Neural progenitor cell (in vitro differentiated cells): ENCODE measurements at regions not wholly inside any gene's neighbourhood (a gene's known extent, or its start where the extent isn't known, plus 50 kb on each side); places are given as distances from the start of the nearest gene placed in this dataset.
"Not testable (repeated sequence)": the region's sequence is repeated elsewhere in the genome, so short reads cannot be mapped to it uniquely, and the experiment has no call there.

ENCODE experiments used
- DNase-seq: peaks from one replicate; pipeline ENCODE4 v3.0.0-alpha.2; 2016; ENCODE audit warnings: low spot score
- H2AFZ ChIP-seq: fragments of 200-600 bp; sonication (generic); replicated peaks from 2 replicates; pipeline ENCODE4 v1.6.1; 2016; ENCODE audit warnings: antibody characterized with exemption
- H3F3A ChIP-seq: fragments of 200-600 bp; sonication (generic); 2 replicates; pipeline ENCODE4 v1.6.1; 2016; ENCODE audit warnings: antibody characterized with exemption, low read depth
- H3K27ac ChIP-seq: fragments of 200-600 bp; sonication (generic); 2 replicates; pipeline ENCODE4 v1.5.1; 2016; ENCODE audit warnings: mild to moderate bottlenecking
- H3K27me3 ChIP-seq: fragments of 200-600 bp; sonication (generic); 2 replicates; pipeline ENCODE4 v1.6.1; 2016; ENCODE audit warnings: mild to moderate bottlenecking, moderate library complexity
- H3K36me3 ChIP-seq: fragments of 200-600 bp; sonication (generic); 2 replicates; pipeline ENCODE4 v1.5.1; 2016
- H3K4me1 ChIP-seq: fragments of 200-600 bp; sonication (generic); 2 replicates; pipeline ENCODE4 v1.6.1; 2016; ENCODE audit warnings: mixed run types
- H3K4me2 ChIP-seq: fragments of 200-600 bp; sonication (generic); 2 replicates; pipeline ENCODE4 v1.6.1; 2016
- H3K4me3 ChIP-seq: fragments of 200-600 bp; sonication (generic); 2 replicates; pipeline ENCODE4 v1.5.1; 2016
- H3K79me2 ChIP-seq: fragments of 200-600 bp; sonication (generic); 2 replicates; pipeline ENCODE4 v1.6.1; 2016; ENCODE audit warnings: low read depth
- H3K9ac ChIP-seq: fragments of 200-600 bp; sonication (generic); 2 replicates; pipeline ENCODE4 v1.6.1; 2016
- H3K9me3 ChIP-seq: fragments of 200-600 bp; sonication (generic); 2 replicates; pipeline ENCODE4 v1.5.1; 2016; ENCODE audit warnings: low read depth
- H4K20me1 ChIP-seq: fragments of 200-600 bp; sonication (generic); 2 replicates; pipeline ENCODE4 v1.6.1; 2016; ENCODE audit warnings: low read depth
- H3K27ac Mint-ChIP-seq: 3 replicates; pipeline ENCODE4 v1.8.0; 2021; ENCODE audit warnings: mixed read lengths
- H3K27me3 Mint-ChIP-seq: 2 replicates; pipeline ENCODE4 v1.8.0; 2022; ENCODE audit warnings: low read depth, mild to moderate bottlenecking, inconsistent platforms, moderate library complexity, mixed read lengths; ENCODE audit not compliant: insufficient read depth
- H3K36me3 Mint-ChIP-seq: 3 replicates; pipeline ENCODE4 v1.8.0; 2021; ENCODE audit warnings: mixed read lengths
- H3K4me1 Mint-ChIP-seq: 3 replicates; pipeline ENCODE4 v1.8.0; 2021; ENCODE audit warnings: mixed read lengths
- H3K4me3 Mint-ChIP-seq: 3 replicates; pipeline ENCODE4 v1.8.0; 2021; ENCODE audit warnings: mild to moderate bottlenecking, moderate library complexity, mixed read lengths
- H3K9me3 Mint-ChIP-seq: 3 replicates; pipeline ENCODE4 v1.8.0; 2020; ENCODE audit warnings: mixed read lengths
- EZH2 ChIP-seq: fragments of 200-600 bp; sonication (generic); IDR thresholded peaks from 2 replicates; pipeline ENCODE4 v1.6.1; 2017; ENCODE audit warnings: antibody characterized with exemption, mild to moderate bottlenecking, moderate library complexity
- EZH2phosphoT487 ChIP-seq: fragments of 200-600 bp; sonication (generic); IDR thresholded peaks from 2 replicates; pipeline ENCODE4 v1.6.1; 2017; ENCODE audit warnings: antibody characterized with exemption
- TF ChIP-seq, protein P1 (sequence below): fragments of 200-600 bp; sonication (generic); IDR thresholded peaks from 2 replicates; pipeline ENCODE4 v1.5.1; 2017; ENCODE audit warnings: antibody characterized with exemption, mild to moderate bottlenecking

DNA sequence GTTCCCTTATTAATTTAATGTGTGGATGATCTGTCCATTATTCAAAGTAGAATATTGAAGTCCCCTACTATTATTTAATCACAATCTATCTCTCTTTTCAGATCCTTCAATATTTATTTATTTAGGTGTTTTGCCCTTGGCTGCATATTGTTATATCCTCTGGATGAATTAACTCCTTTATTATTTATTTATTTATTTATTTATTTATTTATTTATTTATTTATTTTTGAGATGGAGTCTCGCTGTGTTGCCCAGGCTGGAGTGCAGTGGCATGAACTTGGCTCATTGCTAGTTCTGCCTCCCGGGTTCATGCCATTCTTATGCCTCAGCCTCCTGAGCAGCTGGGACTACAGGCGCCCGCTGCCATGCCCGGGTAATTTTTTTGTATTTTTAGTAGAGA lies 776.6 kb upstream of the NXPH2 start:
- Mint-ChIP-seq H3K27ac (no peak overlapping the region), H3K9me3 (no peaks in the 10 kb centered on the region), H3K27me3 (no peaks in the 10 kb centered on the region), H3K4me3 (no peak overlapping the region), H3K36me3 (no peaks in the 10 kb centered on the region), H3K4me1 (no peaks in the 10 kb centered on the region)
- no peak for TF ChIP-seq EZH2phosphoT487
- TF ChIP-seq, protein P1, sequence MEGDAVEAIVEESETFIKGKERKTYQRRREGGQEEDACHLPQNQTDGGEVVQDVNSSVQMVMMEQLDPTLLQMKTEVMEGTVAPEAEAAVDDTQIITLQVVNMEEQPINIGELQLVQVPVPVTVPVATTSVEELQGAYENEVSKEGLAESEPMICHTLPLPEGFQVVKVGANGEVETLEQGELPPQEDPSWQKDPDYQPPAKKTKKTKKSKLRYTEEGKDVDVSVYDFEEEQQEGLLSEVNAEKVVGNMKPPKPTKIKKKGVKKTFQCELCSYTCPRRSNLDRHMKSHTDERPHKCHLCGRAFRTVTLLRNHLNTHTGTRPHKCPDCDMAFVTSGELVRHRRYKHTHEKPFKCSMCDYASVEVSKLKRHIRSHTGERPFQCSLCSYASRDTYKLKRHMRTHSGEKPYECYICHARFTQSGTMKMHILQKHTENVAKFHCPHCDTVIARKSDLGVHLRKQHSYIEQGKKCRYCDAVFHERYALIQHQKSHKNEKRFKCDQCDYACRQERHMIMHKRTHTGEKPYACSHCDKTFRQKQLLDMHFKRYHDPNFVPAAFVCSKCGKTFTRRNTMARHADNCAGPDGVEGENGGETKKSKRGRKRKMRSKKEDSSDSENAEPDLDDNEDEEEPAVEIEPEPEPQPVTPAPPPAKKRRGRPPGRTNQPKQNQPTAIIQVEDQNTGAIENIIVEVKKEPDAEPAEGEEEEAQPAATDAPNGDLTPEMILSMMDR, result no peak
- Histone ChIP-seq H3K4me3 (no peak overlapping the region), H3K9me3 (no peaks in the 10 kb centered on the region), H4K20me1 (no peaks in the 10 kb centered on the region), H3K36me3 (no peaks in the 10 kb centered on the region), H3K79me2 (no peaks in the 10 kb centered on the region), H3K4me1 (no peaks in the 10 kb centered on the region), H3K4me2 (no peak overlapping the region), H3F3A (no peaks in the 10 kb centered on the region), H3K27me3 (no peaks in the 10 kb centered on the region), H2AFZ (no peak overlapping the region), H3K27ac (no peak overlapping the region), H3K9ac (no peak overlapping the region)
- DNase-seq, result no peak

DNA sequence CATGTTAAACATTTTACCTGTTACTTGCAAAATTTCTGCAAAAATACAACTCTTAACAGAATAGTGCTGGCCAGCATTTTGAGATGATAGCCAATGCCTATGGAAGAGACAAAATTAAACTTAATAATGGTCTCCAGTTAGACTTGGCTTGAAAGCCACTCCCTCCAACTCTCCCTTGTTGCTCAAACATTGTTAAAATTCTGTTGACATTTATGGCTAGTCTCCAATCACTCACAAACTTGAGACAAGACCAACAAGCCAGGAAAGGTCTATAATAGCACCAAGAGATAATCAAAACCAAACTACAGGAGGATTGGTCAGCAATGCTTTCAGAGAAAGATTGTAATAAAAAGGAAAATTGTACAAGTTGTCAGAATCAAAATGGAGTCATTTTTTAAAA lies 770.7 kb upstream of the NXPH2 start:
- Histone ChIP-seq H3K27me3 (no peaks in the 10 kb centered on the region), H3F3A (no peaks in the 10 kb centered on the region), H3K9ac (no peak overlapping the region), H3K79me2 (no peaks in the 10 kb centered on the region), H3K4me2 (no peak overlapping the region), H2AFZ (no peak overlapping the region), H3K4me1 (no peaks in the 10 kb centered on the region), H3K36me3 (no peaks in the 10 kb centered on the region), H4K20me1 (no peaks in the 10 kb centered on the region), H3K27ac (no peak overlapping the region), H3K4me3 (no peak overlapping the region), H3K9me3 (no peaks in the 10 kb centered on the region)
- H3K36me3 Mint-ChIP-seq, result no peaks in the 10 kb centered on the region
- no peak overlapping the region for H3K4me3 Mint-ChIP-seq
- TF ChIP-seq EZH2 (no peak), EZH2phosphoT487 (no peak)
- TF ChIP-seq, protein P1, result no peak
- no peaks in the 10 kb centered on the region for H3K4me1 Mint-ChIP-seq
- DNase-seq, result no peak
- H3K27me3 Mint-ChIP-seq, result no peaks in the 10 kb centered on the region
- peaks cover 4% of the 10 kb centered on the region for H3K9me3 Mint-ChIP-seq
- H3K27ac Mint-ChIP-seq, result no peak overlapping the region

DNA sequence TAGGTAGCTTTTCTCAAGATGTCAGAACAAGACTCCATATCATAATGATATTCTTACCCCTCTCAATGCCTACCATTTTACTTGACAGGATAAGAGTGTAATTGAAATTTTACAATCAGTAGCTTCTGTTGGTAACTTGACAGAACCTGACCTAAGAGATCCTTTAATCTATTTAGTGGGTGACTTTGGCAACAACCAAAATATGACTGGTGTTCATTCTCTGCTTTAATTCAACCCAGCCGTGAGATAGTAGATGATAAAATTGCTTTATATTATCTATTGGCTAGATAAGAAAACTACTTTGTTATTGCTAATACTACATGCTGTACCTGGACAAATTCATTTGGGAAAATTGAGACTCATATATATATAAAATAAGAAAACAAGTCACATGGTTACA lies 770.2 kb upstream of the NXPH2 start:
- Mint-ChIP-seq H3K4me3 (no peak overlapping the region), H3K36me3 (no peaks in the 10 kb centered on the region), H3K4me1 (no peaks in the 10 kb centered on the region), H3K27me3 (no peaks in the 10 kb centered on the region), H3K9me3 (peaks cover 4% of the 10 kb centered on the region), H3K27ac (no peak overlapping the region)
- no peak overlapping the region for H3K27ac ChIP-seq
- TF ChIP-seq EZH2phosphoT487, result no peak
- no peaks in the 10 kb centered on the region for H3K9me3 ChIP-seq
- H3K79me2 ChIP-seq, result no peaks in the 10 kb centered on the region
- no peak overlapping the region for H3K9ac ChIP-seq
- H2AFZ ChIP-seq, result no peak overlapping the region
- H3K4me1 ChIP-seq, result no peaks in the 10 kb centered on the region
- DNase-seq, result no peak
- no peak overlapping the region for H3K4me3 ChIP-seq
- no peaks in the 10 kb centered on the region for H3K27me3 ChIP-seq
- H3K4me2 ChIP-seq, result no peak overlapping the region
- no peaks in the 10 kb centered on the region for H3F3A ChIP-seq
- no peaks in the 10 kb centered on the region for H3K36me3 ChIP-seq
- H4K20me1 ChIP-seq, result no peaks in the 10 kb centered on the region

DNA sequence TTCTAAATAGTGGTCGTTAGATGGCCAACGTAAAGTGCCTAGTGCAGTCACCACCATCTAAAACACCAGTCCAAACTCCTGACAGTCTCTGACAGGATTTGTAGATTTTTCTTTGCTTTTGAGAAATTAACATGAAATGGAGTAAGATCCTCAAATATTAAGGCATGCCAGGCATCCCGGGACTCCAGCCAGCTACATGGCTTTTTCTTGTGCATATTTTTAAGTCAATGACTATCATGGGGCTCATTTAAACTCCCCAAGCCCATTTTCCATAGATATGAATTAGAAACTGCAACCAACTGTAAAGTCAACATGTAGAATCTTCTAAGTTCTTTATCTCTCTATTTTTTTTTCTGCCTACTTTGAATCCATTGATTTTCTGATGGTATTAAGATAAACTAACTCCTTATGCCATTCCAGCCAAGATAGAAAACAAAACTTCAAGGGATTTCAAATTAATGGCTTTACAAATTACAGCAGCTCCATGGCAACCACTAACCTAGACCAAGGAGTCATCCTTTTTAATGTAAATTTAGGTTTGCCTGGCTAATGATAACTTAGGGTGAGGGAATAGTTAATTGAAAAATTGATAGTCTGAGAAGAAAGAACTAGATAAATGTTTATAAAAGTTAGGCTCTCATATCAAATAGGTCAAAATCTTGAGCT lies 764.1 kb upstream of the NXPH2 start:
- no peak for DNase-seq
- no peaks in the 10 kb centered on the region for H3K27me3 Mint-ChIP-seq
- H3K4me3 Mint-ChIP-seq, result no peak overlapping the region
- H3K36me3 ChIP-seq, result no peaks in the 10 kb centered on the region
- no peaks in the 10 kb centered on the region for H4K20me1 ChIP-seq
- no peaks in the 10 kb centered on the region for H3K27me3 ChIP-seq
- TF ChIP-seq EZH2 (no peak), EZH2phosphoT487 (no peak)
- TF ChIP-seq, protein P1, result no peak
- no peak overlapping the region for H3K9ac ChIP-seq
- no peaks in the 10 kb centered on the region for H3K4me1 ChIP-seq
- H3K27ac ChIP-seq, result no peak overlapping the region
- no peak overlapping the region for H3K4me2 ChIP-seq
- H3K9me3 ChIP-seq, result no peaks in the 10 kb centered on the region
- H3K4me3 ChIP-seq, result no peak overlapping the region
- H3K27ac Mint-ChIP-seq, result no peak overlapping the region
- H3K4me1 Mint-ChIP-seq, result peaks cover 6% of the 10 kb centered on the region
- H3F3A ChIP-seq, result no peaks in the 10 kb centered on the region
- H3K79me2 ChIP-seq, result no peaks in the 10 kb centered on the region
- H2AFZ ChIP-seq, result no peak overlapping the region
- no peaks in the 10 kb centered on the region for H3K36me3 Mint-ChIP-seq
- H3K9me3 Mint-ChIP-seq, result peaks cover 4% of the 10 kb centered on the region

DNA sequence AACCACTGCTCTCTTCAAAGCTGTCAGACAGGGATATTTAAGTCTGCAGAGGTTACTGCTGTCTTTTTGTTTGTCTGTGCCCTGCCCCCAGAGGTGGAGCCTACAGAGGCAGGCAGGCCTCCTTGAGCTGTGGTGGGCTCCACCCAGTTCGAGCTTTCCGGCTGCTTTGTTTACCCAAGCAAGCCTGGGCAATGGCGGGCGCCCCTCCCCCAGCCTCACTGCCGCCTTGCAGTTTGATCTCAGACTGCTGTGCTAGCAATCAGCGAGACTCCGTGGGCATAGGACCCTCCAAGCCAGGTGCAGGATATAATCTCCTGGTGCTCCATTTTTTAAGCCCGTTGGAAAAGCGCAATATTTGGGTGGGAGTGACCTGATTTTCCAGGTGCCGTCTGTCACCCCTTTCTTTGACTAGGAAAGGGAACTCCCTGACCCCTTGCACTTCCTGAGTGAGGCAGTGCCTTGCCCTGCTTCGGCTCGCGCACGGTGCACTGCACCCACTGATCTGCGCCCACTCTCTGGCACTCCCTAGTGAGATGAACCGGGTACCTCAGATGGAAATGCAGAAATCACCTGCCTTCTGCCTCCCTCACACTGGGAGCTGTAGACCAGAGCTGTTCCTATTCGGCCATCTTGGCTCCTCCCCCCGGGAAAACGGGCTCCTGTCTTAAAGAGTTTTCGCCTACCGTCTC lies 758.3 kb upstream of the NXPH2 start:
- H3K4me3 ChIP-seq, H3K79me2 ChIP-seq, H3K36me3 Mint-ChIP-seq, H3F3A ChIP-seq, H3K27me3 Mint-ChIP-seq, DNase-seq, H4K20me1 ChIP-seq, H3K4me2 ChIP-seq, H3K4me3 Mint-ChIP-seq, H3K9ac ChIP-seq, H3K27me3 ChIP-seq, H3K4me1 Mint-ChIP-seq, H3K36me3 ChIP-seq, H3K9me3 ChIP-seq, H3K4me1 ChIP-seq, H3K27ac Mint-ChIP-seq, H2AFZ ChIP-seq, H3K27ac ChIP-seq: not testable (repeated sequence)
- H3K9me3 Mint-ChIP-seq, result peaks cover 12% of the 10 kb centered on the region
